IPS DF 6.9 (cell line): ENCODE measurements at regions not wholly inside any gene's neighbourhood (a gene's known extent, or its start where the extent isn't known, plus 50 kb on each side); places are given as distances from the start of the nearest gene placed in this dataset.

Source experiments
- DNase-seq: peaks from one replicate; pipeline ENCODE4 v3.0.0-alpha.2; 2013; ENCODE audit warnings: low read depth, low spot score
- H3K27ac ChIP-seq: one replicate; pipeline ENCODE4 v1.5.1; 2013; ENCODE audit warnings: low read length, control low read depth
- H3K27me3 ChIP-seq: 2 replicates; pipeline ENCODE4 v1.6.1; 2013; ENCODE audit warnings: mild to moderate bottlenecking, low read length; ENCODE audit not compliant: control insufficient read depth, insufficient read depth
- H3K36me3 ChIP-seq: 2 replicates; pipeline ENCODE4 v1.6.1; 2013; ENCODE audit warnings: low read length; ENCODE audit not compliant: control insufficient read depth, insufficient read depth
- H3K4me1 ChIP-seq: 2 replicates; pipeline ENCODE4 v1.6.1; 2013; ENCODE audit warnings: low read length; ENCODE audit not compliant: control insufficient read depth, insufficient read depth
- H3K4me3 ChIP-seq: 2 replicates; pipeline ENCODE4 v1.5.1; 2013; ENCODE audit warnings: mild to moderate bottlenecking, low read length
- H3K9me3 ChIP-seq: 2 replicates; pipeline ENCODE4 v1.6.1; 2013; ENCODE audit warnings: low read length, inconsistent platforms; ENCODE audit not compliant: control insufficient read depth, insufficient read depth
- WGBS: extraction: QIAGEN DNeasy Blood & Tissue Kit; methylation state at CpG from one replicate; pipeline ENCODE4 v1.1.7; 2013; ENCODE audit warnings: mixed read lengths, missing lambda C conversion rate; ENCODE audit not compliant: insufficient read length, insufficient coverage; 5-methylcytosine and 5-hydroxymethylcytosine counted together

- Histone ChIP-seq H3K27ac (no peak overlapping the region), H3K9me3 (no peaks in the 10 kb centered on the region), H3K27me3 (no peaks in the 10 kb centered on the region), H3K4me3 (no peak overlapping the region), H3K36me3 (no peaks in the 10 kb centered on the region), H3K4me1 (no peaks in the 10 kb centered on the region)
- DNase-seq: no peak
Measured at GRCh38 chr2:59806486-59806885, 747.0 kb downstream of the BCL11A start.

GRCh38 chr2:59804732-59805131 is 748.7 kb downstream of the BCL11A start:
- Histone ChIP-seq H3K9me3 (no peaks in the 10 kb centered on the region), H3K36me3 (no peaks in the 10 kb centered on the region), H3K4me1 (no peaks in the 10 kb centered on the region), H3K4me3 (no peak overlapping the region), H3K27me3 (no peaks in the 10 kb centered on the region), H3K27ac (no peak overlapping the region)
- no CpG with 5 or more reads among the region's 6 CpGs for WGBS
- DNase-seq: no peak

GRCh38 chr2:59803586-59803985 is 749.9 kb downstream of the BCL11A start:
- Histone ChIP-seq H3K27ac (no peak overlapping the region), H3K4me1 (no peaks in the 10 kb centered on the region), H3K4me3 (no peak overlapping the region), H3K36me3 (no peaks in the 10 kb centered on the region), H3K27me3 (no peaks in the 10 kb centered on the region), H3K9me3 (no peaks in the 10 kb centered on the region)
- no peak for DNase-seq
- no CpG with 5 or more reads among the region's 8 CpGs for WGBS

GRCh38 chr2:59798687-59799232 is 754.7 kb downstream of the BCL11A start:
- H3K4me3 ChIP-seq: no peak overlapping the region
- no peaks in the 10 kb centered on the region for H3K27me3 ChIP-seq
- H3K36me3 ChIP-seq: no peaks in the 10 kb centered on the region
- H3K9me3 ChIP-seq: no peaks in the 10 kb centered on the region
- H3K4me1 ChIP-seq: no peaks in the 10 kb centered on the region
- H3K27ac ChIP-seq: no peak overlapping the region
- no peak for DNase-seq
- no CpG with 5 or more reads among the region's 9 CpGs for WGBS

DNA sequence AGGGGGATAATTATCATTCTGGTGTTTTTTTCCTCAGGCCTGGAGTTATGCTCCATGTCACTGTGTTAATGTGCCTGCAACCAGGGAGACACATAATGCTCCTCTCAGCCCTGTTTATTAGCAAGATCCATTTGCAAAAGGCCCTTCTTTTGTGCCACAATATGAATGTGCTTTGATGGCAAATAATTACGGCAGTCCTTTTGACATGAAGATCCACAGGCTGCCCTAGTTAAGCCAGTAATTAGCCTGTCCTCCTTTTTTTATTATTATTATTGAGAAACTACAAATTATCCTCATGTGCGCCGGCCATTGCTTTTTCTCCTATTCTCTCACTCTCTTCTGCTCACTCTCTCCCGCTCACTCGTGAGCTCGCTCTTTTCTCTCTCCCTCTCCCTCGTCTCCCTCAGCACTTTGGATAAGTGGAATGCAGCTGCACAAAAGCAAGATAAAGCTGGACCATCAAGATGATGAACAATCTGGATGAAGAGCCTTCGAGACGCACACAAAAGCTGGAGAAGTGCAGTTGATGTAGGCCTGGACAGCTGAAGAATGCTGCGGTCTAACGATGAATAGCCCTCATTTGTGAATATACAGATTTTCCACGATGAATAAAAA is 762.3 kb downstream of the BCL11A start:
- H3K36me3 ChIP-seq: no peaks in the 10 kb centered on the region
- H3K4me3 ChIP-seq: no peak overlapping the region
- WGBS: no CpG with 5 or more reads among the region's 12 CpGs
- H3K27me3 ChIP-seq: no peaks in the 10 kb centered on the region
- peaks cover 1% of the 10 kb centered on the region; the same call in 1 of the 2 replicates for H3K4me1 ChIP-seq
- H3K27ac ChIP-seq: no peak overlapping the region
- no peaks in the 10 kb centered on the region for H3K9me3 ChIP-seq
- DNase-seq: no peak

DNA sequence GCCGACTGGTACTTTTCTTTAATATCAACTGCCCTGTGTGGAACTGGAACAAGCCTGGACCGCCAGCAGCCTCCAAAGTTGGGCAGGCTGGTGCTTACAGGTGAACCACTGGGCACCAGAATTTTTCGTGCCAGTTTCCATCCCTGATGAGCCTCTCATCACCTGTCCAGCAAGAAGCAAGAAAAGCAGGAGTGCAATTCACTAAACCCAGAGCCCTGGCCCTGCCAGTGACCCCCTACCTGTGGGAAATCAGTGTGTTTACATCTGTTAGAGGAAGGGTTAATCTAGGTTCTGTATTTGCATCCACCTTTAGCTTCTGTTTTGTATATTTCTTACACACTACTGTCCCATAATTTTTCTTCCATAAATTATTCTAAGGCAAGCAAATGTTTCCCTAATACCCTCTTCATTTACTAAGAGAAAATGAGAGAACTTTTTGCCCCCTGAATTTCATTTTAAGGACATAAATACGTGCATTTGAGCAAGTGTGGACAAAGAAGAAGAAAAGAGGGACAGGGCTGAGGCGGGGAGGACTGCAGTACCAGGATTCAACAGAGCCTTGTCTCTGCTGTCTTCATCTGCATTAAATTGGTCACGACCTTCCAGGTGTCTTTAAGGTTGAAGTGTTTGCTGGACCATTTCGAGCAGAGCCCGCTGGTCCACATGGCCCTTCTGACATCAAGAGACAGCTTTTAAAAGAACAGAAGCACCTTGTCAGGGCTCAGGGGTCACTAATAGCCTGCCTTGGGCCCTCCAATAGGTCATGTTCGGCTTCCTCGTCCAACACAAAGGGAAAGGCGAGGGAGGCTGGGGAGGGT is 763.1 kb downstream of the BCL11A start:
- Histone ChIP-seq H3K36me3 (no peaks in the 10 kb centered on the region), H3K9me3 (no peaks in the 10 kb centered on the region), H3K27me3 (no peaks in the 10 kb centered on the region), H3K4me1 (peaks cover 1% of the 10 kb centered on the region; the same call in 1 of the 2 replicates), H3K27ac (no peak overlapping the region), H3K4me3 (no peak overlapping the region)
- no peak for DNase-seq
- no CpG with 5 or more reads among the region's 11 CpGs for WGBS

DNA sequence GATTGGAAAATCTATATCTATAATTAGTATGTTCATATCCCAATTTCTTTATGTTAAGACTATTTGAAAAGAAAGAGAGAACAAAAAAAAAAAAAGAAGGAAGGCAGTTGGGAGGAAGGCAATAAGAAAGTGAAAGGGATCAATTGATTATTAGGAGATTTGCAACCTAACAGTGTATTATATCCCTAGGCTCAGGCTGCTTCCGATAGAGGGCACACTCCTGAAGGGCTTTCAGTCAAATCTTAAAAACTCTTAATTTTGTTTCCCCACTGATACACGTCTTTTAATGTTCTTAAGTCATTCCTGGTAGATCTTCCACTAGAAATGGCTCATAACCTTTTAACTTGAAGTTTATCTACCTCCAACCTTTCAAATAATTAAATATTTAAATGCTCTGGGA is 763.9 kb downstream of the BCL11A start:
- no peak for DNase-seq
- no peak overlapping the region for H3K27ac ChIP-seq
- no peak overlapping the region for H3K4me3 ChIP-seq
- no peaks in the 10 kb centered on the region for H3K9me3 ChIP-seq
- H3K27me3 ChIP-seq: no peaks in the 10 kb centered on the region
- H3K36me3 ChIP-seq: no peaks in the 10 kb centered on the region
- no CpG with 5 or more reads among the region's 2 CpGs for WGBS
- H3K4me1 ChIP-seq: peaks cover 1% of the 10 kb centered on the region; the same call in 1 of the 2 replicates

GRCh38 chr2:59787095-59787494 is 766.4 kb downstream of the BCL11A start:
- no CpG with 5 or more reads among the region's 3 CpGs for WGBS
- peaks cover 1% of the 10 kb centered on the region; the same call in 1 of the 2 replicates for H3K4me1 ChIP-seq
- no peak for DNase-seq
- no peak overlapping the region for H3K27ac ChIP-seq
- H3K9me3 ChIP-seq: no peaks in the 10 kb centered on the region
- no peaks in the 10 kb centered on the region for H3K36me3 ChIP-seq
- H3K27me3 ChIP-seq: no peaks in the 10 kb centered on the region
- no peak overlapping the region for H3K4me3 ChIP-seq

DNA sequence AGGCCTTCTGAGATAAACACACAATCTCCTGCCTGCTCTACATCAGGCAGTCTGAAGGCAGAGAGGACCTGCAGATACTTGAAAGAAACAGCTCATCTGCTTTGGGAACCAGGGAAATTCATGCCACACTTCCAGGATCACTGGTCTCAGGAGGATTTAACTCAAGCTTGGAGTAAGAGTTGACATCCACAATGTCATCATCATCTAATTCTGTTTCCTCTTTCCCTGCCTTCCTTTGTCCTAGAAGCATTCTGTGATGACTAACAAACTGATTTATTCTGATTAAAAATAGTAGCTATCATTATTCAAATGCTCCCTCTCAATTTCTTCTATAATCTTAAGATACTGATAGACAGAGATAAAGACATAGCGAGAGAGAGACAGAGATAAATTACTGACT is 766.8 kb downstream of the BCL11A start:
- Histone ChIP-seq H3K36me3 (no peaks in the 10 kb centered on the region), H3K4me3 (no peak overlapping the region), H3K9me3 (no peaks in the 10 kb centered on the region), H3K27ac (no peak overlapping the region), H3K27me3 (no peaks in the 10 kb centered on the region), H3K4me1 (peaks cover 1% of the 10 kb centered on the region; the same call in 1 of the 2 replicates)
- DNase-seq: no peak
- WGBS: no CpG with 5 or more reads among the region's 1 CpG

- no peaks in the 10 kb centered on the region for H3K4me1 ChIP-seq
- no peak for DNase-seq
- no peaks in the 10 kb centered on the region for H3K9me3 ChIP-seq
- no peak overlapping the region for H3K4me3 ChIP-seq
- no peak overlapping the region for H3K27ac ChIP-seq
- no peaks in the 10 kb centered on the region for H3K27me3 ChIP-seq
- no peaks in the 10 kb centered on the region for H3K36me3 ChIP-seq
Measured at GRCh38 chr2:59779571-59779970, 773.9 kb downstream of the BCL11A start.
